K562 (cell line): ENCODE measurements at regions not wholly inside any gene's neighbourhood (a gene's known extent, or its start where the extent isn't known, plus 50 kb on each side); places are given as distances from the start of the nearest gene placed in this dataset.

Source experiments
- ATAC-seq: fragments of 200-7000 bp; cut with Tn5 transposase; 3 replicates; pipeline ENCODE4 v1.9.1; 2020; ENCODE audit warnings: moderate library complexity
- BruUV-seq: library from RNA; stranded (reverse); fragments of 400-500 nt; replicated peaks from 2 replicates; lab custom pipeline; 2021; lab: Mats Ljungman, UMichigan
- CTCF ChIA-PET: fragments of 300-600 bp; formaldehyde crosslinking; extraction: SDS; loops from one replicate; lab custom pipeline; 2021; ENCODE audit warnings: low intra/inter-chr PET ratio; lab: Yijun Ruan, JAX
- POLR2A ChIA-PET: fragments of 300-600, 350-650 bp; sonication (Branson Sonifier 250); formaldehyde crosslinking; extraction: SDS; loops from one replicate; lab custom pipeline; 2021; ENCODE audit warnings: antibody characterized with exemption, inconsistent platforms; lab: Yijun Ruan, JAX
- DNase-seq, 4 experiments: peaks; one replicate each; pipeline versions ENCODE4 v3.0.0 to v3.0.0-alpha.2; 2011 to 2018; ENCODE audit warnings: low spot score in 3 of 4, mixed read lengths in 3 of 4; ENCODE audit errors: extremely low read depth in 1 of 4
- FAIRE-seq: peaks from 2 replicates; lab custom pipeline; 2011; peaks lifted over from hg19 to GRCh38; lab: Jason Lieb, UNC
- H2AFZ ChIP-seq: 2 replicates; pipeline ENCODE4 v1.6.0; 2011; ENCODE audit warnings: low read depth, low read length, control low read depth, inconsistent platforms
- H3K27ac ChIP-seq: fragments of 200-600 bp; 3 replicates; pipeline ENCODE4 v1.8.0; 2011; ENCODE audit warnings: low read depth, mild to moderate bottlenecking, control low read depth, inconsistent platforms, low read length, moderate library complexity, mixed read lengths; ENCODE audit errors: extremely low read depth
- H3K27me3 ChIP-seq, 2 experiments: fragments of 300-600 bp in 1 of 2; 2 replicates in 1 of 2; 3 replicates in 1 of 2; pipeline versions ENCODE4 v1.6.0 to v1.8.0; 2011; ENCODE audit warnings: inconsistent platforms in 2 of 2, low read length in 2 of 2, mild to moderate bottlenecking in 1 of 2, mixed read lengths in 1 of 2, moderate library complexity in 1 of 2; ENCODE audit not compliant: control insufficient read depth in 2 of 2, insufficient read depth in 2 of 2
- H3K36me3 ChIP-seq: fragments of 300-600 bp; 3 replicates; pipeline ENCODE4 v1.8.0; 2011; ENCODE audit warnings: mild to moderate bottlenecking, low read length, inconsistent platforms; ENCODE audit not compliant: control insufficient read depth, insufficient read depth
- H3K4me1 ChIP-seq, 2 experiments: fragments of 200-600 bp in 1 of 2; replicated peaks in 1 of 2; 2 replicates in 1 of 2; 3 replicates in 1 of 2; pipeline versions ENCODE4 v1.5.1 to v1.8.0; 2011; ENCODE audit warnings: inconsistent platforms in 2 of 2, low read length in 2 of 2, mild to moderate bottlenecking in 1 of 2, mixed read lengths in 1 of 2, moderate library complexity in 1 of 2; ENCODE audit not compliant: control insufficient read depth in 2 of 2, insufficient read depth in 2 of 2
- H3K4me2 ChIP-seq: 2 replicates; pipeline ENCODE4 v1.6.1; 2011; ENCODE audit warnings: low read length, control low read depth, inconsistent platforms, mixed read lengths; ENCODE audit not compliant: insufficient read depth
- H3K4me3 ChIP-seq: fragments of 200-600 bp; sonication (generic), shearing (Covaris generic); 2 replicates; pipeline ENCODE4 v1.5.1; 2016; ENCODE audit warnings: control low read depth, inconsistent platforms
- H3K79me2 ChIP-seq: fragments of 200-600 bp; 3 replicates; pipeline ENCODE4 v1.8.0; 2011; ENCODE audit warnings: low read length, inconsistent platforms; ENCODE audit not compliant: control insufficient read depth, insufficient read depth
- H3K9ac ChIP-seq, 2 experiments: 2 replicates each; pipeline versions ENCODE4 v1.6.0 to v1.6.1; 2011; ENCODE audit warnings: low read depth in 2 of 2, low read length in 2 of 2, control low read depth in 1 of 2, inconsistent platforms in 1 of 2, mild to moderate bottlenecking in 1 of 2, mixed read lengths in 1 of 2; ENCODE audit not compliant: insufficient read depth in 1 of 2
- H3K9me1 ChIP-seq: one replicate; pipeline ENCODE4 v1.6.0; 2011; ENCODE audit warnings: inconsistent platforms, mild to moderate bottlenecking, low read length, moderate library complexity; ENCODE audit not compliant: control insufficient read depth, insufficient read depth
- H3K9me3 ChIP-seq: replicated peaks from 2 replicates; pipeline ENCODE4 v1.5.1; 2011; ENCODE audit warnings: low read depth, low read length, inconsistent platforms; ENCODE audit not compliant: control insufficient read depth, insufficient read depth
- H4K20me1 ChIP-seq: replicated peaks from 2 replicates; pipeline ENCODE4 v1.6.1; 2011; ENCODE audit warnings: low read length, inconsistent platforms, mixed read lengths; ENCODE audit not compliant: control insufficient read depth, insufficient read depth
- LCOR ChIP-seq: sonication (generic); formaldehyde crosslinking; IDR thresholded peaks from 2 replicates; pipeline ENCODE4 v1.8.0; 2022; ENCODE audit warnings: mild to moderate bottlenecking, missing genetic modification reagents
- MCM2 ChIP-seq: fragments of 450-650 bp; IDR thresholded peaks from 2 replicates; pipeline ENCODE4 v1.6.1; 2017; ENCODE audit warnings: low read depth, mild to moderate bottlenecking
- RCOR1 ChIP-seq, 2 experiments: IDR thresholded peaks; 2 replicates each; pipeline ENCODE4 v1.6.1; 2012; ENCODE audit warnings: low read depth in 2 of 2, low read length in 2 of 2, borderline replicate concordance in 1 of 2, improper control_type of control experiment in 1 of 2
- STAT5A ChIP-seq: IDR thresholded peaks from 2 replicates; pipeline ENCODE4 v1.6.1; 2012; ENCODE audit warnings: low read length, inconsistent platforms, borderline replicate concordance
- TGIF2 ChIP-seq: sonication (generic); formaldehyde crosslinking; IDR thresholded peaks from 2 replicates; pipeline ENCODE4 v1.8.1; 2022; ENCODE audit warnings: mild to moderate bottlenecking, missing genetic modification reagents, moderate library complexity
- ZBTB17 ChIP-seq: fragments of 450-650 bp; formaldehyde crosslinking; IDR thresholded peaks from 2 replicates; pipeline ENCODE4 v1.4.0; 2020; ENCODE audit warnings: mild to moderate bottlenecking
- ZKSCAN8 ChIP-seq: fragments of 200-800 bp; sonication (Bioruptor generic); IDR thresholded peaks from 2 replicates; pipeline ENCODE4 v1.6.1; 2016; ENCODE audit warnings: missing genetic modification characterization, missing compliant biosample characterization
- ZNF140 ChIP-seq: fragments of 250-450 bp; sonication (Bioruptor Pico); IDR thresholded peaks from 2 replicates; pipeline ENCODE4 v1.8.0; 2021; ENCODE audit warnings: moderate library complexity, mild to moderate bottlenecking, inconsistent platforms
- ZNF224 ChIP-seq: sonication (generic); formaldehyde crosslinking; IDR thresholded peaks from 2 replicates; pipeline ENCODE4 v1.8.0; 2022; ENCODE audit warnings: mild to moderate bottlenecking, missing genetic modification reagents
- ZNF239 ChIP-seq: fragments of 250-450 bp; sonication (Bioruptor Pico); IDR thresholded peaks from 2 replicates; pipeline ENCODE4 v1.4.0; 2020; ENCODE audit warnings: mild to moderate bottlenecking
- WGBS: fragments of 100-300 bp; shearing (Covaris generic); methylation state at CpG from one replicate; pipeline ENCODE4 v1.1.6; 2016; ENCODE audit warnings: low coverage, mixed read lengths; ENCODE audit not compliant: insufficient coverage; ENCODE audit errors: missing lambda C conversion rate; 5-methylcytosine and 5-hydroxymethylcytosine counted together
- in situ Hi-C: fragments of 300-500 bp; cut with MboI; formaldehyde crosslinking; loops from 4 replicates; pipeline ENCODE4 v1.15.0; 2018; ENCODE audit warnings: inconsistent platforms, mixed read lengths
- intact Hi-C: fragments of 100-400 bp; cut with micrococcal nuclease; formaldehyde crosslinking; loops from 2 replicates; pipeline ENCODE4 v1.14.2; 2022
- TF ChIP-seq, protein P1 (sequence below): fragments of 450-650 bp; formaldehyde crosslinking; IDR thresholded peaks from 2 replicates; pipeline ENCODE4 v1.4.0; 2020; ENCODE audit warnings: mild to moderate bottlenecking, moderate library complexity
- TF ChIP-seq, protein P2 (sequence below): fragments of 250-450 bp; sonication (Bioruptor Pico); IDR thresholded peaks from 2 replicates; pipeline ENCODE4 v1.5.0; 2021

- CTCF ChIA-PET, result no interaction called here
- in situ Hi-C loops, result no loop called here
- Histone ChIP-seq H3K9ac (no peak overlapping the region), H3K4me3 (no peak overlapping the region), H3K36me3 (no peaks in the 10 kb centered on the region), H3K9me1 (no peaks in the 10 kb centered on the region), H2AFZ (no peak overlapping the region), H3K27ac (no peak overlapping the region), H3K4me1 (peaks cover 0 to 5% of the 10 kb centered on the region in 2 experiments; a peak in 2 of 5 replicates), H4K20me1 (no peaks in the 10 kb centered on the region), H3K79me2 (no peaks in the 10 kb centered on the region), H3K27me3 (no peaks in the 10 kb centered on the region; a peak in 2 of 5 replicates), H3K9me3 (no peaks in the 10 kb centered on the region), H3K4me2 (no peak overlapping the region)
- DNase-seq (no peak), FAIRE-seq (no peak), ATAC-seq (no peak)
- no TSS peak for BruUV-seq
- 8% methylated on average over 1 of the region's 1 CpG for WGBS
- POLR2A ChIA-PET, result no interaction called here
- TF ChIP-seq TGIF2 (CRISPR knock-in tag), result no peak
- no peak for TF ChIP-seq LCOR (CRISPR knock-in tag)
- TF ChIP-seq MCM2, result no peak
- TF ChIP-seq ZBTB17 (CRISPR knock-in tag), result no peak
- TF ChIP-seq, protein P1, sequence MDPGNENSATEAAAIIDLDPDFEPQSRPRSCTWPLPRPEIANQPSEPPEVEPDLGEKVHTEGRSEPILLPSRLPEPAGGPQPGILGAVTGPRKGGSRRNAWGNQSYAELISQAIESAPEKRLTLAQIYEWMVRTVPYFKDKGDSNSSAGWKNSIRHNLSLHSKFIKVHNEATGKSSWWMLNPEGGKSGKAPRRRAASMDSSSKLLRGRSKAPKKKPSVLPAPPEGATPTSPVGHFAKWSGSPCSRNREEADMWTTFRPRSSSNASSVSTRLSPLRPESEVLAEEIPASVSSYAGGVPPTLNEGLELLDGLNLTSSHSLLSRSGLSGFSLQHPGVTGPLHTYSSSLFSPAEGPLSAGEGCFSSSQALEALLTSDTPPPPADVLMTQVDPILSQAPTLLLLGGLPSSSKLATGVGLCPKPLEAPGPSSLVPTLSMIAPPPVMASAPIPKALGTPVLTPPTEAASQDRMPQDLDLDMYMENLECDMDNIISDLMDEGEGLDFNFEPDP (CRISPR knock-in tag), result no peak
- no peak for TF ChIP-seq ZNF140 (CRISPR knock-in tag)
- no peak for TF ChIP-seq ZNF224 (CRISPR knock-in tag)
- no peak for TF ChIP-seq RCOR1 (IDR thresholded peaks at IDR 0.05; ENCODE audit: borderline replicate concordance in 1 of 2, low read depth in 2 of 2, low read length in 2 of 2)
- no peak for TF ChIP-seq ZNF239
- TF ChIP-seq ZKSCAN8 (CRISPR knock-in tag), result no peak
- TF ChIP-seq, protein P2, sequence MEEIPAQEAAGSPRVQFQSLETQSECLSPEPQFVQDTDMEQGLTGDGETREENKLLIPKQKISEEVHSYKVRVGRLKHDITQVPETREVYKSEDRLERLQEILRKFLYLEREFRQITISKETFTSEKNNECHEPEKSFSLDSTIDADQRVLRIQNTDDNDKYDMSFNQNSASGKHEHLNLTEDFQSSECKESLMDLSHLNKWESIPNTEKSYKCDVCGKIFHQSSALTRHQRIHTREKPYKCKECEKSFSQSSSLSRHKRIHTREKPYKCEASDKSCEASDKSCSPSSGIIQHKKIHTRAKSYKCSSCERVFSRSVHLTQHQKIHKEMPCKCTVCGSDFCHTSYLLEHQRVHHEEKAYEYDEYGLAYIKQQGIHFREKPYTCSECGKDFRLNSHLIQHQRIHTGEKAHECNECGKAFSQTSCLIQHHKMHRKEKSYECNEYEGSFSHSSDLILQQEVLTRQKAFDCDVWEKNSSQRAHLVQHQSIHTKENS (CRISPR knock-in tag), result no peak
- TF ChIP-seq STAT5A, result no peak
- intact Hi-C loops, result loop anchor here (2.0 to 5.0 kb wide), 2 partner anchors 46 to 137 kb away; no protein-coding TSS in a partner anchor
Measured at GRCh38 chr4:127538016-127538415, 94.7 kb upstream of the INTU start.
